Duodenal mucosa (tissue), 2 donors: ENCODE measurements at regions not wholly inside any gene's neighbourhood (a gene's known extent, or its start where the extent isn't known, plus 50 kb on each side); places are given as distances from the start of the nearest gene placed in this dataset.

Experiments used
- H3K27ac ChIP-seq: one replicate; pipeline ENCODE4 v1.7.0; 2013; ENCODE audit warnings: low read depth, low read length
- H3K27me3 ChIP-seq, 2 donors: one replicate each; pipeline ENCODE4 v1.7.0; 2013; ENCODE audit warnings: low read length in 2 of 2, control low read depth in 1 of 2; ENCODE audit not compliant: insufficient read depth in 2 of 2, control insufficient read depth in 1 of 2
- H3K36me3 ChIP-seq, 2 donors: one replicate each; pipeline ENCODE4 v1.7.0; 2013; ENCODE audit warnings: low read length in 2 of 2, control low read depth in 1 of 2; ENCODE audit not compliant: insufficient read depth in 2 of 2, control insufficient read depth in 1 of 2
- H3K4me1 ChIP-seq, 2 donors: one replicate each; pipeline ENCODE4 v1.7.0; 2013; ENCODE audit warnings: low read length in 2 of 2, control low read depth in 1 of 2; ENCODE audit not compliant: insufficient read depth in 2 of 2, control insufficient read depth in 1 of 2
- H3K4me3 ChIP-seq, 2 donors: one replicate each; pipeline ENCODE4 v1.7.0; 2013; ENCODE audit warnings: low read length in 2 of 2, low read depth in 1 of 2
- H3K9ac ChIP-seq, 2 donors: one replicate each; pipeline ENCODE4 v1.7.0; 2013; ENCODE audit warnings: low read length in 2 of 2, low read depth in 1 of 2
- H3K9me3 ChIP-seq, 2 donors: one replicate each; pipeline ENCODE4 v1.7.0; 2013; ENCODE audit warnings: low read length in 2 of 2, control low read depth in 1 of 2; ENCODE audit not compliant: control insufficient read depth in 1 of 2

DNA sequence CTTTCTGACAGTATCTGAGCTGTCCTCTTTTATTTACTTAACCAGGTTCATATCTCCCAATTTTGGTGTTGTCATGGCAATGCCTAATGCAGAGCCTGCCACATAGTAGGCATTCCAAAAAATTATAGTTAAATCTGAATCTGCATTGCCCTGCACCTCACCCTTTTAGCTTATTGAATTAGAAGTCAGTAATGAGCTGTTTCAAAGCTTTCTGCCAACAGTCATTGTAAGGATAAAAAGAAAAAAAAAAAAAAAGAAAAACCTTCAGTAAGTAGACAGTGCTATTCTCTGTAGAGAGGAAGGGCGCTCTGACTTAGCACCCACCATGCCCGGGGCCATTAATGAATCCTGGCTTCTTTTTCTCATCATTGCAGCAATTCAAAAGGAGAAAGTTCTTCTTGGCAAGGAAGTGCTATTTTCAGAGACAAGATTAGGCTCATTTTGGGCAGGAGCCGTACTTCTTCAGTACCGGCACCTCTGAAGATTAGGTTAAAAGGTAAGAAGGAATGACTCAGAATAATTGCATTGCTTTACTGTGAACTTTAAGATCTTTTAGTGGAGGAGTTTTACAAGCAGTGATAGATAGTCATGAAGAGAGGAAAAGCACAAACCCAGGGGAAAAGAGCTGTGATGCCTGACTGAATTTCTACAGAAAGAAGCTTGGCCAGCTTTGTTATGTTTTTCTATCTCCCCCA, 2041.2 kb upstream of the PIK3C3 start:
- Histone ChIP-seq H3K36me3 (no peaks in the 10 kb centered on the region), H3K9ac (no peak overlapping the region), H3K4me3 (no peak overlapping the region), H3K9me3 (no peaks in the 10 kb centered on the region), H3K4me1 (no peaks in the 10 kb centered on the region), H3K27ac (no peak overlapping the region), H3K27me3 (no peaks in the 10 kb centered on the region)

DNA sequence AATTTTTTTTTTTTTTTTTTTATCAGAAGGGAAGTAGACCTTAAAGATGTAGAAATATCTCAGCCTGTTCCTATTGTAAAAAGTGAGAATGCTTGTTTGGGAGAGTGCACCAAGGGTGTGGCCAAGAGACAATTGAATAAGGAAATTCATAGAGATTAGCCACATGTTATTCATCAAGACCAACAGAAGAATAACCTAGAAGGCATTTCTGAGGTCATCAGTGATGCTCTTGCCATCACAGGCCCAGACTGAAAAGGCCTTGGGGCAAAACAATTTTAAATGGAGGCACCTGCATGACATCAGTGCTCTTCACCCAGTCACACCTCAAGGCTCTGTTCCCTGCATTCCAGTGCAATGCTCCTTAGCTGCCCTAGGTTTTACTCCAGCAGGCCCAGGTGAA, 2043.3 kb upstream of the PIK3C3 start:
- Histone ChIP-seq H3K4me1 (no peaks in the 10 kb centered on the region), H3K27ac (no peak overlapping the region), H3K9ac (no peak overlapping the region), H3K36me3 (no peaks in the 10 kb centered on the region), H3K27me3 (no peaks in the 10 kb centered on the region), H3K4me3 (no peak overlapping the region), H3K9me3 (no peaks in the 10 kb centered on the region)

DNA sequence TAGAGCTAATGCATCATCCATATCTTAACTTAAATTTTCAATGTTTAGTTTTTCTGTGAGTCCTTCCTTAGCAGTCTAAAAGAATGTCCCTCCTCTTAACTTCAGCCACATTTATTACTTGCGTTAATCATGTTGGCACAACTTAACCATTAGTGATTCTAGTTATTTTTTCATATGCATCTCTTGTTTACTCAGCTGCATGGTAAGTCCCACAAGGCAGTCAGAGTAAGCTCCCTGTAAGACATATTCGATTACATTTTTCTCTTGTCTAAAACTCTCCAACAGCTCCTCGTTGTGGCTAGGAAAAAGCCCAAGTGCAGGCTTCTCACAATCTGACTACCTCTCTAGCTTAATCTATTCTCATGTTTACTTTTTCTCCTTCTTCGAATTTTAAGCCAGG, 2045.3 kb upstream of the PIK3C3 start:
- no peaks in the 10 kb centered on the region for H3K36me3 ChIP-seq
- H3K9ac ChIP-seq: no peak overlapping the region
- no peak overlapping the region for H3K4me3 ChIP-seq
- no peaks in the 10 kb centered on the region for H3K27me3 ChIP-seq
- H3K9me3 ChIP-seq: no peaks in the 10 kb centered on the region
- H3K4me1 ChIP-seq: no peaks in the 10 kb centered on the region
- no peak overlapping the region for H3K27ac ChIP-seq

DNA sequence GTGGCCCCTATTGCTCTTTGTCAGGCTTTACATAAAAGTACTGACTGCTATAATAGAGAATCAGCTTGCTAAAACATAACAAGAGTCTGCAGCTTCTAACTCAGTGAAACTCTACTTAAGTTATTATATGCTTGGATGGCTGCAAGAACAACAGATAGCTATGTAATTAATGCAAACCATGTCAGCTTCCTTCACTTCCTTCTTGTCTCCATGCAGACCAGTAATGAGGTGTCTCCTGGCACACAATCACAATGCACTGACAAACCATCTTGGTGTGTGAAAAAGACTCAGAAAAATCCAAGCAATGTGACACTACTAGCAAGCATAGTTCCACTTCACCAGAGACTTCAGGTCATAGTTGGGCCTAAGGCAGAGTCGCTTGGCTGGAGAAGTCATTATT, 2068.9 kb upstream of the PIK3C3 start:
- Histone ChIP-seq H3K36me3 (no peaks in the 10 kb centered on the region), H3K9me3 (no peaks in the 10 kb centered on the region), H3K4me1 (no peaks in the 10 kb centered on the region), H3K27me3 (no peaks in the 10 kb centered on the region), H3K27ac (no peak overlapping the region), H3K9ac (no peak overlapping the region), H3K4me3 (no peak overlapping the region)

DNA sequence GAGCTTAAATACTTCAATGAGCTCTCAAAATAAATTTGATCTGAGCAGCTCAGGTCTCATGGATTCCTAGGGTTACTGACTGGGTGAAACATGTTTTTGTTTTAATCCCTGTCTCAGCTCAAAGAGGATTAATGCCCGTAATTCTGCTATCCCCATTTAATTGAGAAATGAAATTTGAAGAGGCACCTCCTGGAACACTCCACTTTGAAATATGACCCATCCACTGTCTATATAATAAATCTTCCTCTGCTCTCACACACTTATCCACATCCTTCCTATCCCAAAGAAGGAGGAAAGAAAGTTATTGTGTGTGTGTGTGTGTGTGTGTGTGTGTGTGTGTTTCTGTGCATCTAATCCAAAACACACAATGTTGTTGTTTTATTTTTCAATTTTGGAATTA, 2082.4 kb upstream of the PIK3C3 start:
- H3K4me3 ChIP-seq: no peak overlapping the region
- no peak overlapping the region for H3K27ac ChIP-seq
- no peaks in the 10 kb centered on the region for H3K36me3 ChIP-seq
- H3K4me1 ChIP-seq: no peaks in the 10 kb centered on the region
- H3K9ac ChIP-seq: no peak overlapping the region
- H3K9me3 ChIP-seq: no peaks in the 10 kb centered on the region
- H3K27me3 ChIP-seq: no peaks in the 10 kb centered on the region

DNA sequence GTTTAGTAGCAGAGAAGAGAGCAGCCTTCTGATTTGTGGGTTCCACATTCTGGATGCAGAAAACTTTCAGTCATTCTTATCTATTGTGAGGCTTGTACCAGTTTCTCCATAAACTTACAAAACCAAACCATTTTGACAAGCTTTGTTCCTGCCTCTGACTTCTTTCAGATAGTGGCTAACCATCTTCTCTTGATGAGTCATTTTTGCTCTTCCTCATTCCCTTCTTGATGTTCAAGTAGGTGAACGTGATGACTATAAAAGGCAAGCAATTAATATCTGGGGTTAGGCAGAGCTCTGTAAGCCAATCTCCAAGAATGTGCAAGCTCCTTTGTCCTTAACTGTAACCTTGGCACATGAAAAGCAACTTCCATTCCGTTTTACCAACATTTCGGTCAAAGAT, 2083.1 kb upstream of the PIK3C3 start:
- Histone ChIP-seq H3K4me3 (no peak overlapping the region), H3K9me3 (no peaks in the 10 kb centered on the region), H3K27ac (no peak overlapping the region), H3K4me1 (no peaks in the 10 kb centered on the region), H3K9ac (no peak overlapping the region), H3K27me3 (no peaks in the 10 kb centered on the region), H3K36me3 (no peaks in the 10 kb centered on the region)

DNA sequence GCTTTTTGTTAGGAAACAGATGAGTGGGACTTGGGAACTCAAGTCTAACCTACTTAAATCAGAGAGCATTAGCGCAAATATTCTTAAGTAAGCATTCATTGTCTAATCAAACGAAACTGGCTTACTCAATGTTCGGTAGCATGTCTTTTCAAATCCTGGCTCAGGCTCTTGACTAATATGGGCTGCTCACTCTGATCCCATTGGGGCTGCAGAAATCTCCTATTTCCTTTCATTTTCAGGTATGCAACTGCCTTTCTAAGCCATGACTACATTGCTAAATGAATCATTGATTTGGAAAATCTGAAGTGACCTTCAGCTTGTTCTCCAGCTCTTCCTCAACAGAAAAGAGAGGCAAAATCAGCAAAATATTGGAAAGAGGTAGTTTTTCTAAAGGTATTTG, 2084.4 kb upstream of the PIK3C3 start:
- H3K4me3 ChIP-seq: no peak overlapping the region
- no peak overlapping the region for H3K9ac ChIP-seq
- no peak overlapping the region for H3K27ac ChIP-seq
- H3K9me3 ChIP-seq: no peaks in the 10 kb centered on the region
- no peaks in the 10 kb centered on the region for H3K36me3 ChIP-seq
- H3K4me1 ChIP-seq: no peaks in the 10 kb centered on the region
- no peaks in the 10 kb centered on the region for H3K27me3 ChIP-seq

DNA sequence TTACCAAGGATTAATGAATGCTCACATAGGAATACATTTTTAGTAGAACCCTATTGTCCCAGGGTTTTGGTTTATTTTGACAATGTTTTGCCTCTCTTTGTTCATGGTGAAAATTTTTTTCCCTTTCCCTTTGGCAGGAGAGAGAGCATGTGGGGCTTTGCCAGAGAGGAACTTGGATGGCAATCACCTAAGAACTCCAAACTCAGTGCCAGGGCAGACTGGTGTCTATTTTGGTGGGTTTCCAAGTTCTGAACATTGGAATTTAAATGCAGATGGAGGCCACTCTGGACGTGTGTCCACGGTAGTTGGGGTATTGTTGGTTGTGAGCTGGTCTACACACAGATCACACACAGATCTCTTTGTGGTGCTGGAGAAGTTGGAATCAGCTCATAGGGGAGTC, 2091.1 kb upstream of the PIK3C3 start:
- no peaks in the 10 kb centered on the region for H3K9me3 ChIP-seq
- H3K9ac ChIP-seq: no peak overlapping the region
- no peaks in the 10 kb centered on the region for H3K36me3 ChIP-seq
- H3K27ac ChIP-seq: no peak overlapping the region
- H3K27me3 ChIP-seq: no peaks in the 10 kb centered on the region
- H3K4me1 ChIP-seq: no peaks in the 10 kb centered on the region
- H3K4me3 ChIP-seq: no peak overlapping the region

DNA sequence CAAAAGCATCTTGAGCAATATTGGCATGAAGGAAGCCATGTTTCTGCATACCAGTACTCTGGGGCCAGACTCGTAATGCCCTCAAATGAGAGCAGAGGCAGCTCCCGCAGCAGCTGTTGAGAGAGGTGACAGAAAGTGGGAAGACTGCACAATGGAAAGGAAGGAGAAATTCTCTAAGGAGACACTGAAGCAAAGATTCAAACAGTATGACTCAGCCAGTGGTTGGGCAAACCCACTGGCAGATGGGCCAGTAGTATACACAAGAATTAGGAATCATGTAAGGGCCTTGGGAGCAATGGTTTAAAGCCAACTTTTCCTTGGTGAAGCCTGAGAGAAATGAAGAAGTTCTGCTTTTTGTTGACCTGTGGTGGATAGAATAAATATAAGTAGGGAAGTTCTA, 2092.7 kb upstream of the PIK3C3 start:
- H3K27ac ChIP-seq: no peak overlapping the region
- no peaks in the 10 kb centered on the region for H3K36me3 ChIP-seq

DNA sequence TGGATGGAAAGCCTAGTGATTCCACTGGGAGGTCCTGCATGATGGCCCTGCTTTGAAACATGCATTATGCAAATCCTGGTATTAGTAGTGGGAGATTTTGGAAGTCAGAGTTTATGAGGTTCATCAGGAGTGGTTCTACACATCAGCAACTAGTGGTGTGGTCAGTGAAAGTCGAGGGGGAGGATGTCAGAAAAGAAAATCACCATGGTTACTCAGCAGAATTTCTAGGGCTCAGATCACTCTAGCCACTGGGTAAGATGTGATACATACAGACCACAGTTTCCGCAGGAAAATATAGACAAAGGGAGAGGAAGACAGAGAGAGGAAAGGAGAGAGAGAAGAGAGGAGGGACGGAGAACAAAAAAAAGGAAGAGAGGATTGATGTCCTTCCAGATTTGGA, 2100.7 kb upstream of the PIK3C3 start:
- Histone ChIP-seq H3K27me3 (no peaks in the 10 kb centered on the region), H3K36me3 (no peaks in the 10 kb centered on the region), H3K27ac (no peak overlapping the region), H3K9me3 (no peaks in the 10 kb centered on the region), H3K4me1 (no peaks in the 10 kb centered on the region), H3K9ac (no peak overlapping the region), H3K4me3 (no peak overlapping the region)

More for the DNA sequence above, 2092.7 kb upstream of the PIK3C3 start:
- H3K27me3 ChIP-seq: no peaks in the 10 kb centered on the region
- no peak overlapping the region for H3K9ac ChIP-seq
- no peaks in the 10 kb centered on the region for H3K4me1 ChIP-seq
- no peaks in the 10 kb centered on the region for H3K9me3 ChIP-seq
- H3K4me3 ChIP-seq: no peak overlapping the region

DNA sequence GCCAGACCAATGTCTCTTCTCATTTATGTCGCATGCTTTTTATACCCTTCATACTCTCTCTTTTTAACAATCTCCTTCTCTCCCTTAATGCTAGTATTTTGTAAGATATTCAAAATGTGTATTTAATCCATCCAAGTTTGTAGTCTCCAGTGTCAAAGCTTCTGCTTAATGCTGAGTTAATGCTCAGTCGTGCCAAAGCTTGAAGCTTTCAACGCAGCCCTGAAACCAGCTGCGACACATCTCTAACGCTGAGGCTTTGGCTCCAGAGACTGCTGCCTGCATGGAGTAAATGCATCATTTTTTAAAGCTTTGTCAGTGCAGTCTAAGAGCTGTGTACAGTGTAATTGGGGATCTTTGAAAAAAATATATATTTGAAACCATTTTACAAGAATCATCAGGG, 2108.8 kb upstream of the PIK3C3 start:
- H3K9me3 ChIP-seq: no peaks in the 10 kb centered on the region
- H3K36me3 ChIP-seq: no peaks in the 10 kb centered on the region
- H3K9ac ChIP-seq: no peak overlapping the region
- no peak overlapping the region for H3K4me3 ChIP-seq
- peaks cover 0 to 10% of the 10 kb centered on the region in 2 donors for H3K27me3 ChIP-seq
- H3K27ac ChIP-seq: no peak overlapping the region
- H3K4me1 ChIP-seq: peaks cover 1 to 4% of the 10 kb centered on the region in 2 donors
